ENCODE measurements at regions not wholly inside any gene's neighbourhood (a gene's known extent, or its start where the extent isn't known, plus 50 kb on each side); places are given as distances from the start of the nearest gene placed in this dataset.
"Not testable (repeated sequence)": the region's sequence is repeated elsewhere in the genome, so short reads cannot be mapped to it uniquely, and the experiment has no call there.

DNA sequence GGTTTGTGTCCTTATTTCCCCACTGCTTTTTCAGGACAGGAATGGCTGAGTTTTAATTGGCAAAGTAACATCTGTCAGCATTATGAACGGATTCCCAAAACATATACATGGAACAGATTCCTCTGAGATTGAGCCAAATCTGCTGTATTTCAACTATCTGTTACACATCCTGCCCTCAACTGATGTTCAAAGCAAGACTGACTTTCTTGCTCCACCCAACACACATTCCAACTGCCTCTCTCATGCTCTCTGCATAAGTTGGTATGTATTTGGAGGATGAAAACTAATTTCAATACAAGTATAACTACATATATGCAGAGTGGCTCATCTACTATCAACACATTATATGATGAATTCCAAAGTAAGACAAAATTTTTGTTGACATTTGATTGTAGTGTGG lies 342.2 kb downstream of the GATA3 start:
- DNase-seq, result no peak

DNA sequence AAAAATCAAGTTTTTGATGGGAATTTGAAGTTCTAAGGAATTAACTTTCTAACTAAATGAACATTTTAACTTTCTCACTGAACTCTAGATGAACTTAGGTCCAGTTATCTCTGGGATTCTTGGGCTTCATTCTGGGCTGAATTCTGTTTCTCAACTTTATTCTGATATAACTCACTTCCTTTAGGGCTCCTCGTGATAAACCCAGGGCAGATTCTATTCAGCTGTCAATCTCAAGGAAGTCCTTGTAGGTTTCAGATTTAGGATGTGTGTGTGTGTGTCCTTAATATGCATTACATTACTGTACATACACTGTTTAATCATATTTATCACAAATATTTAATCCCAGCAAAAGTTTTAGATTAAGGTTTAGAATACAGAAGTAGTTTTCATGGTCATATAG lies 344.3 kb downstream of the GATA3 start:
- DNase-seq, result no peak

DNA sequence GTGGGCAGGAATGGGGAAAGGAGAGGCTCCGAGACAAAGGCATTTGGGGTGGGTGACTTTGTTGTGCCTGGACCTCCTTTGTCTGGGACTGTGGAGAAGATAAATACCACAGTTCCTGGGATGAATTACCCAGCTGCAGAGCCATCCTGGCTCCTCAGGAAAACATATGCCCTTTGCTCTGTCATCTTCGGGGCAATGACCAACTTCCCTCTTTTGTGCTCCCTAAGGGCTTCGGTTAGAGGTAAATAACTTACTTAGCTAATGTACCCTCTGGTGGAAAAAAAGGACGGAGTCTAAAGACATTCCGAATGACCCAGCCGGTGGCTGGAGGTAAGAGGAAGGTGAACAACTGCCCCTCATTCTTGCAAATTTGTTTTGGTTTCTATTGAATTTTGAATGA lies 345.7 kb downstream of the GATA3 start:
- no peak for DNase-seq

DNA sequence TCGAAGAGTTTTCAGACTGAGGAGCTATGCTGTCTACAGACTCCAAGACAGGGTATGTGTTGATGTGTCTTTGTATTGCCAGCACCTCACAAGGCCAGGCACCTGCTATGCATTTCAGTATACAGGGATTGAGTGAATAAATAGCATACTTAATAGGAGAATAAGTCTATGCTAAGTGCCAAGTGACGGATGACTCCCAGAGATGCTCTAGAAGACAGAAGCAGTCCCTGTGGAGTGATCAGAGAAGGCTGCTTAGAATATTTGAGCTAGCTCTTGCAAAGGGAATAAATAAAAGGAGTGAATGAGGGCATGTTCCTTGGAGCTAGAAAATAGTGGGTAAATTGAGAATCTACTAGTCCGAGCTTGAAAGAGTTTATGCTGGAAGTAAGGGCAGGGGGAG lies 346.4 kb downstream of the GATA3 start:
- no peak for DNase-seq

DNA sequence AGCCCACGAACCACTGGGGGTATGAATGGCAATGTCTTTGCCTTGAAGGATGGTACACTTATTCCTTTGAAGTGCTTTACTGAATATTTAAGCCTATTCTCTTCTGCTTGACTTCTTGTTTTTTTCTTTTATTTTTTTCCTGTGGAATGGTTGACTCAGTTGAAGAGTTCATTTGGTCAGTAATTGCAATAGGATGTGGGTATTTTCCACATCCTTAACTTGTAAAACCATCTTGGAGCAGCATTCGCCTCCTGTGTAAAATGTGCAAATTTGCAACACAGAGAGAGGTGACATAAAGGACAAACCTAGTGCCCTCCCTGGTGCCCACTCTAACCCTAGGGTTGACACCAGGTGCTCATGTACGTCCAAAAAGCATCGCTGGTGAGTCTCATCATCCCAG lies 347.0 kb downstream of the GATA3 start:
- DNase-seq, result no peak

DNA sequence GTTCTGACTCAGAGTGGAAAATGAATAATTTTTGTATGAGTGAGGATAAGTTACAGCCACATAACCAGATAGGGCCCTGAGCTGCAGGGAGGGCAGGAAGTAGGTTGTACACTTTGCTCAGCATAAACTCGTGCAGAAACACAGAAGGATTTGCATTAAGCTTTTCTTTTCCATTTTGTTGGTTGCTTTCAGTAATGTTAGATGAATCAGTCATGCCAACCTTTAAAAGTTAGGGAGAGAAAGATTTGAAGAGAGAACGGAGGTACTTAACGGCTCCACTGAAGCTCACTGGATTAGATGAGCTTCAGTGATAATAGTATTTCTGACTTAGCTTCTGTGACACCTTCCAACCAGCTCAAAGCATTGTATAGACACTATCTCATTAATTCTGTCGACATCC lies 348.1 kb downstream of the GATA3 start:
- DNase-seq, result no peak

DNA sequence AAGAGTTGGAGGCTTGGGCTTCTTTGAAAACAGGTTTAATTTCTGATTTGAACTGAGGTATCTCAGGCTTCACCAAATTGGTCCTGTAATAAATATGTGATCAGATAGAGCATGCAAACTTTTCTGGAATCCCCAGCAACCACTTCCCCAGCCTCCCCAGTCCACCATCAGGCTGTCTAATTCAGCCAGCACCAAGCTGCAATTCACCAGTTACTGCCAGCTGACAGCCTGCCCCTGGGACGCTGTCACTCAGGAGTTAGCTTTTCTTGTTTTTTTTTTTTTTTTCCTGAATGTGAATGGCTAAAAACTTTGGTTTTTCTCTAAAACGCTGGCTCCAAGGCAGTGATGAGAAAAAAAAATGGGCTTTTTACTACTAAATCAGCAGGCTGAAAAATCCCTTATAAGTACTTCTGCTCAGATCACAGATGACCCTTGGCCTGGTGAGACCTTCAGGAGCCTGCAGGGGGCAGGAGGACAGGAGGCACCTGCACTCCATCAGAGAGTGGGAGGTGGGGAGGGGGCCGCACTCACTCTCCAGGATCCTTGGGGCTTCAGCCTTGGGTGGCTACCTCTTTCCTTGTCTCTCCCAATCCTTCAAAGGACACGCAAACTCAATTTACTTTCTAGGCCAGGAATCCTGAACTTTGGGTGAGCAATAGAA lies 349.4 kb downstream of the GATA3 start:
- no peak for DNase-seq

DNA sequence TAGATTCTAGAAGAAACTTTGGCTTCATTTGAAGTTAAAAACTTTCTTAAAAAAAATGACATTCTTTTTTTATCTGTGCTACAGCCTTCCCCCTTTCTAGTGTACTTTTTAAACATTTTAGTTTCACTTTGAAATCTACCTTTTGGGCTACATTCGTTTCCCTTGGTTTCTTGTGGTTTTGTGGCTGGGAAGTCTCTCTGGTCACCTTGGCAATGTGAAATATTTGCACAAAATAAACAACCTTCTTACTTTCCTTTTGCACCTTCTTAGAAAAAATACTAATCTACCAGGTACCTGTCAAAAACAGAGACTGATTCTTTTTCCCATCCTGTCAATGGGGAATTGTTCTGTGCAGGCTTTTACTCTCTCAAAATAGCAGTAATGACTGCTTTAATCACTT lies 350.2 kb downstream of the GATA3 start:
- no peak for DNase-seq

DNA sequence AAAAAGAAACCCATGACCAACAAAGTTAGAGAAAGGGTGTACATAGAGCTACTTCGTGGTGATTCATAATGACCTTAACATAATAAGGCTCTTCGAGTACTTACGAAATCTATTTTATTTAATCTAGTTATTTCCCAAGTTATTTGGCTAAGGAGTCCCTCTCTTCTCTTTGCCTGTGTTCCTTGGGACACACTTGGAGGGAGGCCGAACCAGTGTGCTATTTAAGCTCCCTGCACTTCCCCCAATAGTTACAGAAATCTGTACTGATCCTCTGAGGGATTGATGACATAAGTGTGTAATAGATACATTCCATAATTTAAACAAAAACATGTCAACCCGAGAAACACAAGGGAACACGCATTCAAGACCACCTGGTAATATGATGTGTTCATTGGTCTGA lies 351.1 kb downstream of the GATA3 start:
- DNase-seq, result no peak

DNA sequence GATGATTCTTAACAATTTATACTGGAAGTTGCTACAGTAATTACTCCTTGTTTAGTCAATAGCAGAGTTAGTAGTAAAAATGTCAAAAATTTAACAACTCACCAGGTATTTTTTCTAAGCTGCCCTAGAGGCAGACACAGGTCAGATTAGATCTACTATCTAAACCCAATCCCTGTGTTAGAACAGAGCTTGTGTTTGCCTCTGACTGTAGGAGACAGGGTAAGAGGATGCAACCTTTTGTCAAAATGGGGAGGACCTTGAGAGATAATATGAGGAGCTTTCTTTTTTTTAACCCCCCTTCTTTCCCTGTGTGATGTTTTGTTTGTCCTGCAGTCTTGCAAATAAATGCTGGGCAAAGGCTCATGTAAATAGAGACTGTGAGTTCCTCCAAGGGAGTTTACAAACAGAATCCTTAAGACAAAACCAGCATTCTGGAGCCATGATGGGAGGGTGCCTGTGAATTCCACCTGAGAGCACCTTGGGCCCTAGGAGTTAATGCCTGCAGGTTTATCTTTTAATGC lies 353.1 kb downstream of the GATA3 start:
- no peak for DNase-seq

DNA sequence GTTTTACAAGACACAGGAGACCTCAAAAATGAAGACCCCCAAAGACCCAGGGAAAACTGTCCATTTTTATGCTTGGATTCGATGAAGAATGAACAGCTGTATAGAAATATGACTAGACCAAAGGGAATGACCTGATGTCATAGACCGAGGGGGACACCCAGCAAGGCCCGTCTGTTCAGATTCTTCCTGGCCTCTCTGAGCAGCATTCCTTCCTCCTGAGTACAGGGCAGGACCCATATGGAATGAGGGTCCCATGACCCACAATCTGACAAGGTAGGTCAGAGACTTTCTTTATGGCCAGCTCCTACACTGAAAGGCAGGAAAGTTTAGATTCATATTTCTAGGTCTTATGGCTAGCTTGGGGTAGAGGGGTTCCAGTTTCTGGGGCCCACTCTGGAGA lies 356.0 kb downstream of the GATA3 start:
- DNase-seq, result no peak

DNA sequence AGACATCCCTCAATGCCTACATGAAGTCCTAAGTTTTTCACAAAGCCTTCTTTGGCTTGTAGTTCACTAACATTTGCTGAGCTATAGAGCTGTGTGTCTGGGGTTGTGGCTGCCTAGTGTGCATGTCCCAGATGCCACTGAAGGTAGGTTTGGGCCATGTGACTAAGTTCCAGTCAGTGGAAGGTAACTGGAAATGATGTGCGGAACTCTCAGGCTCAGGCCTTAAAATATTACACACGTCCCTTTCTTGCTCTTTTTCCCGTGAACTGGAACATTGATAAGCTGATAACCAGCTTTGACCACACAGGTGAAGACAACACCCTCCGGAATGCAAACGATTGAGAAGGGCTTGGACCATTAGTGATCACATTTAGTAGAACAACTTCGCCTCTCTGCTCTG lies 358.1 kb downstream of the GATA3 start:
- DNase-seq, result no peak

DNA sequence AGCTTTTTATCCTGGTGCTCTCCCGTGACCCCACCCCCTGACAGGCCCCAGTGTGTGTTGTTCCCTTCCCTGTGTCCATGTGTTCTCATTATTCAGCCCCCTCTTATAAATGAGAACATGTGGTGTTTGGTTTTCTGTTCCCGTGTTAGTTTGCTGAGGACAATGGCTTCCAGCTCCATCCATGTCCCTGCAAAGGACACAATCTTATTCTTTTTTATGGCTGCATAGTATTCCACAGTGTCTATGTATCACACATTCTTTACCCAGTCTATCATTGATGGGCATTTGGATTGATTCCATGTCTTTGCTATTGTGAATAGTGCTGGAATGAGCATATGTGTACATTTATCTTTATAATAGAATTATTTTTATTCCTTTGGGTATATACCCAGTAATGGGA lies 360.5 kb downstream of the GATA3 start:
- not testable (repeated sequence) for DNase-seq

DNA sequence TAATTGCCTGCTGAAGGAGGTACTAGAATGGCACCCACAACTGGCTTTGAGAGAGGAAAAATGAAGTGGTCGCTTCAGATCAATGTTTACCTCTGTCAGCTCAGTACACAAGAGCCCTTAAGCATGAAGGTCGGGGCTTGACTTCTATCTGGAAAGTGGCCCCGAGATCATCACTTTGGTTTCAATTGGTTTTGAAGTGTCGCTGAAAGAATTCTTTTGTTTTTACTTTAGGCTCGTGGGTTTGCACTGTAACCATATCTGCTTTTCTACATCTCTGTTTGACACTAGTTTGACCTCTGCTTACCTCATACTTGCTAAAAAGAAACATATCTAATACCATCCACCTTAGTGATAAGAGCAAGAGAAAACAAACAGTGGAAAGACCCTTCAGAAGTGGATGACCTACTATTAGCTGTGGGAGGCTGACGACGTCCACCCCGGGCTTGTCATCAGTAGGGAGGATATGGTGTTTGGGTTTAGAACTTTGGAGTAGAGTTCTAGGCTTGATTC lies 361.8 kb downstream of the GATA3 start:
- DNase-seq, result no peak

DNA sequence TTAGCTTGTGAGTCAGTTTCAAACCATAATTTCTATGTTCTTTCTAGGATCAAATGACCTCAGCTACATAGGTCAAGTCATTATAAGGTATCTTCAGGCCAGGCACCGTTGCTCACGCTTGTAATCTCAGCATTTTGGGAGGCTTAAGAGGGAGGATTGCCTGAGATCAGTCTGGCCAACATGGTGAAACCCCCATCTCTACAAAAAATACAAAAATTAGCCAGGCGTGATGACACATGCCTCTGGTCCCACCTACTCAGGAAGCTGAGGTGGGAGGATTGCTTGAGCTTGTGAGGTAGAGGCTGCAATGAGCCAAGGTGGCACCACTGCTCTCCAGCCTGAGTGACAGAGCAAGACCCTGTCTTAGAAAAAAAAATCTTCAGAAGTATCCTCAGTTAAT lies 362.3 kb downstream of the GATA3 start:
- DNase-seq, result no peak

DNA sequence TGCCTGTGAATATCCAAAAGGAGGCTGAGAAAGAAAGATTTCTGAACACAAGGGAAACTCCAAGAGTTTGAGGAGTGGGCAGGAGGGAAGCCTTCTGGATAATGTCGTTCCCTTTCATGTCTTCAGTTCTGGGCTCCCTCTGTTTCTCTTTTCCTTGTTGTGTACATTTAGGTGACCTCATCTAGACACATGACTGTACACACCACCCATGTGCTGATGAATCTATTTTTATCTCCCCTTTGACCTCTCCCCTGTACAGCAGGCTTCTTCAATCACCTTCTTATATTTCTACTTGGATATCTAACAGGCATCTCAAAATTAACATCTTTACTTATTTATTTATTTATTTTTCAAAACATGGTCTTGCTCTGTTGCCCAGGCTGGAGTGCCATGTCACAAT lies 363.1 kb downstream of the GATA3 start:
- no peak for DNase-seq

DNA sequence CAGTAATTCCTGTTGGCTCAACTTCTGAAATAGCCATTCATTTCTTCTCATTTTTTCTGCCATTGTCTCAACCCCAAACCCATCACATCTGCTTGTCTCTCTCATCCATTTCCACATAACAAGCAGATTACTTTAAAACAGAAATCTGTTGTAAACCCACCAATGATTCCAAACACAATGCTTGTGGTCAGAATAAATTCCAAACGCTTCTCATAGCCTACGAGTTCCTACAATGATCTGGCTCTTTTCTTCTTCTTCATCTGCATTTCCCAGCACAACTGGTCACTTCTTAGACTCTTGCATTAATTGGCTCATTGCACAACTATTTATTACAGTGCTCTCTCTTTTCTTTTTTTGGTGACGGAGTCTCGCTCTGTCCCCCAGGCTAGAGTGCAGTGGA lies 364.1 kb downstream of the GATA3 start:
- no peak for DNase-seq

DNA sequence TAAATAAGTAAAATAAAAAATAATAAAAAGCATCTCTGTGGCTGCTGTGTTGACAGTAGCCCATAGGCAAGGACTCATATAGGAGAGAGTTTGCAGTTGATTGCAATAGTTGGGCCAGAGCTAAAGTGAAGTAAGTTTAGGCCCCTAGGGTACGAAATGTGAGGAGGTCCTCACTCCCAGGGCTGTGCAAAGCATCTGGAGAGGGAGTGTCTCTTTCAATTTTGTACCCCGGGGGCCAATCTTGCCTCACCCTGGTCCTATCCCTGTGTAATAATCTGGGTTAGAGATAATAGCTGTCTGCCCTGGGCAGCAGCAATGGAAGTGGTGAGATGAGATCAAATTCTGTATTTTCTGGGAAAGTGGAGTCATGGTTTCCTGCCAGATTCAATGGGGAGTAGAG lies 365.7 kb downstream of the GATA3 start:
- no peak for DNase-seq

DNA sequence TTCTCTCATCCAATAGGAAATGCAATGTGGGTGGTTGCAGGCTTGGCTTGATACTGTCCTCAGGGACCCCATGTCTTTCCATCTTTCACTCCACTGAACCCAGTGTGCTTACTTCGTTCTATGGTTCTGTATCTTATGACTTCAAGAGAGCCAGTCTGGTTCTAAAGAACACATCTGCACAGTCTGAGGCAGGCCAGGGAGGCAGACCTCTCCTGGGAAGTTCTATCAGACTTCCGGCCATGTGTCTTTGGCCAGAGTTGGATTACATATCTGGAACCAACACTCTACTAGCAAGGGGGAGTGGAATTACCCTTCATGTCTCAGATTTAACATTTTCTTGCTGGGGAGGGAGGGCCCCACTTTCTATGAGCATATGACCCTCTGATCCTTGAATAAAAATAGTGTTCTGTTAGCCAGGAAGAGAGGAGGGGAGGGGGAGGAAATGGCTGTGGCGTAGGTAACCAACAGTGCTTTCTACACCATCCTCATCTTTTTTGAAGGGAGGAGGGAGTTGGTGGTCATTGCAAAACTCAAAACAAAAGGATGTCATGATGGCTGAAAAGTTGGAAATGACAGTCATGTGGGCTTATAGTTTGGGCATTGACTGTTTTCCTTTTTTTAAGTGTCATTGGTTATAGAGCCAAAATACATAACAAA lies 370.2 kb downstream of the GATA3 start:
- DNase-seq, result no peak

DNA sequence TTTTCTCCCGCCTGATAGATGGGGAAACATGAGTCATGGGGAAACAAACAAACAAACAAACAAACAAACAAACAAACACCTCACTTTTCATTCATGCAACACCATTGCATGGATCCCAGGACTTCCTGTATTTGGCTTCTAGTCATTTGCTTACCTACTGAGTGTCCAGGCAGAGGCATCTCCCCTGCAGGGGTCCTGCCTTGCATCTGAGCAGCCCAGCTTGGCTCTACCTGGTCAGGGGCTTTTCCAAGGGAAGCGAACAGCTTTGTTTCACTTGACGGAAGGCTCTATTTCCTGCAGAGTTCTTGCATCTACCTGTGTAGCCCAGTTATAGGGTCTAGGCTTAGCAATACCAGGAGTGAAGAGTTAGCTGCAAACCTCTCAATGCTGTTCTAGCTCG lies 374.2 kb downstream of the GATA3 start:
- no peak for DNase-seq

DNA sequence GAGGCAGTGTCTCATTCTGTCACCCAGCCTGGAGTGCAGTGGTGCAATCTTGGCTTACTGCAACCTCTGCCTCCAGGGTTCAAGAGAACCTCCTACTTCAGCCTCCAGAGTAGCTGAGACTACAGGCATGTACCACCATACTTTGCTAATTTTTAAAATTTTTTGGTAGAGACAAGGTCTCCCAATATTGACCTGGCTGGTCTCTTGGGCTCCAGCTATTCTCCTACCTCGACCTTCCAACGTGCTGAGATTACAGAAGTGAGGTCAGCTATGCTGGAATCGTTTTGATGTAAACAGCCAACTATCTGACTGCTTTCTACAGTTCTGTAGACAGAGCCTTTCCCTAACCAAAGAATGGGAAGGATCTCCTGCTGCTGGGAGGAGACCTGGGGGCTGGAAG lies 375.8 kb downstream of the GATA3 start:
- no peak for DNase-seq

DNA sequence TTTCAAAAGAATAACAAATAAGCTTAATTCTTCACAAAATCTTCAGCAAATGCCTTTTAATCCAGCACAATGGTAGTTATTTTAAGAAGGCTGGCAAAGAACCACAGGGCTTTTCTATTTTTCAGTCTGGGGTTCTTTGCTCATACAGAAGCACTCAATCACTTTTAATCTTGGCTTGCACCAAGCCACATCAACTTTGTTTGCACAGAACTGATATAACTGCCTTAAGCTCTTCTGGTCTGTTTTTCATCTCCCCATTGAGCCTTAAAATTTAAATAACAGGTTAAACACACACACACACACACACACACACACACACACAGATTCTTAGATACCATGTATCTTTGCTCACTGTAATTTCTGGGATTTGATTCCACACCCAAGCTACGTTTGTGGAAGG lies 377.0 kb downstream of the GATA3 start:
- no peak for DNase-seq

DNA sequence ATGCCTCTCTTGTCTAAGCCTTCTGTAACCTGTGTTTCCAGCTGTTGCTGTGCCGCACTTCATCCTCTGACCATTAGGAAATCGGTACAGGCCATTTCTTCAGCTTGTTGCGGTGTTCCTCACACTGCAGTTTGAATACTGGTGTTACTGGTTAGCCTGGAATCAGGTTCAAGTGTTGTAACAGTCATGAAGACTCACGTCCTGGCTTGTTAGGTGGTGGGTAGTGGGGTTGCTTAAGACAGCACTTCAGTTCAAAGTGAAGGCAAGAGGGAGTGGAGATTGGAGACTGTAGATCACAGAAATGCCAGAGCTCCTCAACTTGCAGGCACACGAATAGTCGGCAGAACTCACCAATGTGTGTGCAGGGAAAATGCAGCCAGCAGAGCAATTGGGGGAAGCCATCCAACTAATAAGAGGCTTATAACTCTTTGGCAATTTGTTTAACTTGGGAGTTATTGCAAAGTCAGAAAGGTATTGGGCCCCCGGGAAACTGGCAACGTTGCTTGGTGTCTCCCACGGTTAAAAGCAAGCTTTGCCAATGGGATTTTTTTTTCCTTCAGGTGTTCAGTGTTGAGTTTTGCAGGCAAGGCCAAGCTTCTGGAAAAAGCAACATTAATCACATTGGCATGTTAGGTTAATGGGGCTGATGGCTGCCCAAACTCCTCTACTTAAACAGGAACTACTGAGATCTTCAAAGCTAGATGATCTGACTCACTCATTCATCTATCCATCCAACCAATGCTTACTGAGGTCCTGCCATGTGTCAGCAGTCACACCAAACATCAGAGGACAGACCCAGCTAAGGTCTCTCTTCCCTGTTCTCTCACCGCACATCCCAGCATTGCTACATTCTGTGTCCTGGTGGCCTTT lies 380.9 kb downstream of the GATA3 start:
- no peak for DNase-seq

DNA sequence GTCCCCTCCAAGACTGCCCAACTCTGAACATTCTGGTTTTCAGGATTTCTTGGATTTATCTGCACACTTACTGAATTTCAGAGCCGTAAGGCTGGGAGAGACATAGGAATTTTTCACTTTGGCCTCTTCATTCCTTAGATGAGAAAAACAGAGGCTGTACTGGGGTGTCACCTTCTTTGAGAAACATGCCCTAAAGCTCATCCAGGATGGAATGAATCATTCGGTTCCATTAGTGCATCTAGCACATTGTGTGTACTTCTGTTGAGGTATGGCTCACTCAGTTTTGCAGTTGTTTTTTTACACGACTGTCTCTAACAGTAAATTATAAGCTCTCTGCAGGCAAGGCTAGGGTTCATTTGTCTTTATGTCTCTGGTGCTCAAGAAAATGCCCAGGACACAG lies 383.4 kb downstream of the GATA3 start:
- DNase-seq, result no peak

Measured in NCI-H510A treated with DMSO at 0.1 percent for 48 hours (cell line).